ENCODE measurements at regions not wholly inside any gene's neighbourhood (a gene's known extent, or its start where the extent isn't known, plus 50 kb on each side); places are given as distances from the start of the nearest gene placed in this dataset.

DNA sequence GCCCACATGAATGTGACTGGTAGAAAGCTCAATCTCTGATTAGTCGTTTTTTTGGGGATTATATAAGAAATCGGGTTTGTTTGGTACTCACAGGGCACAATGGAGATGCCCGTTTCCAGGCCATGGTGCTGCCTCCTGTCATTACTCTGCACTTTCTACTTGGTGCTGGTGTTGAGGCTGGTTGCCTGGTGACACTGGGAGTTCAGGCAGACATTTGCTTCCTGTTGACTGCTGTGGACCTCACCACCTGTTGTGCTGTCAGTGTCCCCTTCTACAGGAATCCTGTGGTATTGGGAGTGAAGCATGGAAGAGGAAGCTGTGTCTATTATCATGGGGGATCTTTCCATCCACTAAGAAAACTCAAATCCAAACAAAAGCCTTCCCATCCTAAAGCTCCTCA is 227.2 kb upstream of the TBL1XR1 start (continued):
- TF ChIP-seq PHF8 (conservative IDR thresholded peaks at IDR 0.05; ENCODE audit: low read depth, low read length) (no peak), CBX8 (IDR thresholded peaks at IDR 0.05; ENCODE audit: borderline replicate concordance, low read depth, low read length) (no peak), HDAC2 (IDR thresholded peaks at IDR 0.05; ENCODE audit: borderline replicate concordance in 1 of 2, low read depth in 2 of 2, low read length in 2 of 2) (no peak), RAD21 (IDR thresholded peaks at IDR 0.05 in 1 of 2, conservative IDR thresholded peaks at IDR 0.05 in 1 of 2; ENCODE audit: low read depth in 2 of 2, low read length in 2 of 2) (no peak)
